Karpas-422 (cell line): ENCODE measurements at regions not wholly inside any gene's neighbourhood (a gene's known extent, or its start where the extent isn't known, plus 50 kb on each side); places are given as distances from the start of the nearest gene placed in this dataset.
A peak's percentile ranks its signal among the peaks of the same experiment; 100 is the strongest.

Experiments used
- DNase-seq: peaks from one replicate; pipeline ENCODE4 v3.0.0-alpha.2; 2015
- H2AFZ ChIP-seq: fragments of 200-600 bp; sonication (generic); 2 replicates; pipeline ENCODE4 v1.6.1; 2014; ENCODE audit warnings: antibody characterized with exemption, low read length, mixed read lengths
- H3K27ac ChIP-seq: fragments of 200-600 bp; sonication (generic); 2 replicates; pipeline ENCODE4 v1.5.1; 2014; ENCODE audit warnings: mild to moderate bottlenecking, low read length, moderate library complexity
- H3K27me3 ChIP-seq: fragments of 200-600 bp; sonication (generic); 2 replicates; pipeline ENCODE4 v1.6.1; 2014; ENCODE audit warnings: low read length, mixed read lengths
- H3K36me3 ChIP-seq: fragments of 200-600 bp; sonication (generic); 2 replicates; pipeline ENCODE4 v1.6.1; 2014; ENCODE audit warnings: low read length, mixed read lengths; ENCODE audit not compliant: insufficient read depth
- H3K4me1 ChIP-seq: fragments of 200-600 bp; sonication (generic); 2 replicates; pipeline ENCODE4 v1.6.1; 2014; ENCODE audit warnings: mild to moderate bottlenecking, low read length, mixed read lengths
- H3K4me2 ChIP-seq: fragments of 200-600 bp; sonication (generic); 2 replicates; pipeline ENCODE4 v1.6.1; 2014; ENCODE audit warnings: low read length, low read depth, mild to moderate bottlenecking; ENCODE audit not compliant: poor library complexity, severe bottlenecking
- H3K4me3 ChIP-seq: fragments of 200-600 bp; sonication (generic); 2 replicates; pipeline ENCODE4 v1.5.1; 2014; ENCODE audit warnings: mild to moderate bottlenecking, antibody characterized with exemption, low read length, mixed read lengths
- H3K79me2 ChIP-seq: fragments of 200-600 bp; sonication (generic); 2 replicates; pipeline ENCODE4 v1.6.1; 2014; ENCODE audit warnings: mild to moderate bottlenecking, low read length, mixed read lengths
- H3K9ac ChIP-seq: fragments of 200-600 bp; sonication (generic); 2 replicates; pipeline ENCODE4 v1.6.0; 2014; ENCODE audit warnings: low read length
- H3K9me2 ChIP-seq: fragments of 200-600 bp; sonication (generic), shearing (Covaris generic); replicated peaks from 2 replicates; pipeline ENCODE4 v1.6.0; 2014; ENCODE audit warnings: mild to moderate bottlenecking, low read length, moderate library complexity; ENCODE audit not compliant: insufficient read depth
- H3K9me3 ChIP-seq: fragments of 300-700, 200-600 bp; sonication (generic); 2 replicates; pipeline ENCODE4 v1.6.1; 2014; ENCODE audit warnings: low read length, mixed read lengths
- H4K20me1 ChIP-seq: fragments of 200-600 bp; sonication (generic); 2 replicates; pipeline ENCODE4 v1.6.1; 2014; ENCODE audit warnings: mild to moderate bottlenecking, antibody characterized with exemption, low read length, low read depth; ENCODE audit not compliant: insufficient read depth

DNA sequence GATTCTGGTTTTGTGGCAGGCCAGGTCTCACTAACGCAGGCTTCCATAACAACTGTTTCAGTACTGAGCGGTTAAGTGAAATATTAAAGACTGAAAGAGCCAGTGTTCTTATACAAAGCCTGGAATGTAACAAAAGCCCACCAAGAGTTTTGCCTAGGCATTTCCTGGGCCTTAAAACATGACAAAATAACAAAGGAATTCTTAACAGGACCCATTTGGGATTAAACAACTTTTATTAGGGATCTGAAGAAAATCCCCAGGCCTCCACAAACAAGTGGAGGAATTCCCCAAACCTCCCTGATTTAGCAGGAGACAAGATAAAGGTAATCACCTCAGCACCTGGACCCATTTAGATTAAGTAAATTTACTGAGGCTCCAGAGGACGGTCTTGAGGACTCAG is 799.7 kb upstream of the SPRY2 start:
- Histone ChIP-seq H2AFZ (no peak overlapping the region), H3K4me2 (no peak overlapping the region), H3K9me3 (peaks cover 10% of the 10 kb centered on the region)

DNA sequence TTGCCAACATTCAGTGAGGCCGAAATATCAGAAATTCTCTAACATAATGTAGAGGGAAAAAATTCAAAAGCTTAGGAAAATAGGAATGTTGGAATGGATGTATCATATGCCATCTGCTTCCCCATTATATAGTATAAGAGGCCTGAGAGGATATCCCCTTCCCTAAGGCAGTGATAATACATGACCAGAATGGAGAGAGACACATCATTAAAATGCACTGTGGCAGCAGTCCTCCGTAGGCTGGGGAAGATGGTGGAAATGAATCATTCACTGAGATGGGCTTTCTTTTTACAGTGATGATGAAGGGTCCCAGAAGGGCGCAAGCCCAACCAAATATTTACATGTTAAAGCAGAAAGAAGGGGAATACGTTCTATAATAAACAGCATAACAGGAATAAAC is 799.1 kb upstream of the SPRY2 start:
- Histone ChIP-seq H3K4me3 (no peak overlapping the region), H3K4me1 (no peaks in the 10 kb centered on the region), H2AFZ (no peak overlapping the region), H3K9me3 (peaks cover 10% of the 10 kb centered on the region), H3K27me3 (no peaks in the 10 kb centered on the region), H4K20me1 (no peaks in the 10 kb centered on the region), H3K4me2 (no peak overlapping the region), H3K79me2 (no peaks in the 10 kb centered on the region), H3K9me2 (no peaks in the 10 kb centered on the region), H3K9ac (no peak overlapping the region), H3K27ac (no peak overlapping the region), H3K36me3 (no peaks in the 10 kb centered on the region)
- DNase-seq, result no peak

More for the DNA sequence above, 799.7 kb upstream of the SPRY2 start:
- H4K20me1 ChIP-seq, result no peaks in the 10 kb centered on the region
- H3K4me3 ChIP-seq, result no peak overlapping the region
- no peaks in the 10 kb centered on the region for H3K4me1 ChIP-seq
- H3K27ac ChIP-seq, result no peak overlapping the region
- no peaks in the 10 kb centered on the region for H3K36me3 ChIP-seq
- no peaks in the 10 kb centered on the region for H3K9me2 ChIP-seq
- no peaks in the 10 kb centered on the region for H3K79me2 ChIP-seq
- no peak overlapping the region for H3K9ac ChIP-seq
- DNase-seq, result no peak
- H3K27me3 ChIP-seq, result no peaks in the 10 kb centered on the region

DNA sequence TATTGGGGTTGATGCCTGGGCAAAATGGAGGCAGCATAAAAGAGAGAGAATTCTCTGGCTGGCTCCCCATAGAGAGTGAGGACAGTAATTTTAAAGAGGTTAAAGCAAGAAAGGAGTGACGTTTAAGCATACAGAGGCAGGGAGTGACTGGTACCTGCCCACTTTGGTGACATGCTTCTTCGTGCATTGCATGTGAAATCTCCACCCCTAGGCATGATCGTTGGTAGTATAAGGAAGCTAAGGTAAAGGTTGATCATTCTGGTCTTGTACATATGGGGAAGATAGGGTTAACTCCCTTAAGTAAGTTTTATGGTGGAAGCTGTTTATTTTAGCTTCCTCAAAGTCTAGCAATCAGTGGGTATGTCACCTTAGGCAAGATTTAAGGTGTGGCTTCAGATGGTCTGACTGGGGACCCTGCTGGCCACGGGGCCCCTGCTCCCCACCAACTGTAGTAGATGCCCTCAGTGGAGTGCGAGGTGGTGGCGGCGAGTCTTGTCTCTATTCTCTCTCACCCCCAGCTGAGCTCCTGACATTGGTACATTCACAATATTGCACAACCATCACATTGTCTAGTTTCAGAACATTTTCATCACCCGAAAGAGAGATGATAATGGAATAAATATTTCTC is 797.5 kb upstream of the SPRY2 start:
- no peak overlapping the region for H3K9ac ChIP-seq
- no peaks in the 10 kb centered on the region for H3K9me2 ChIP-seq

DNA sequence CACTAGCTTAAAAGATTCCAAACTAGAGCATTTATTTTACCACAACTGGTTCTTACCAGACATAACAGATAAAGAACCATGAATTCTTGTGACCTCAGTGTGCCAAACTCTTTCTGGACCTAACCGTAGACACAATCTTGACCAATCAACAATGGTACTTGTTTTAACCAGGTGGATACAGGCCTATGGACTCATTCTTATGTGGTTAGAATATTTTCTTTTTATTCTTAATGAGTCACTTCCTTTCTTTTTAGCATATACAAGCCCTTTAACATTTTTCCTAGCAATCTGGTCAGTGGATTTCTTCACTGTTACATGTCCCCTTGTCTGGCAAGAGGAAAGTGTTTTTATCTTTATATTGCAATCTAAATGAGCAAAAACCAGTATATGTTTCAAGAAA is 792.1 kb upstream of the SPRY2 start:
- H3K36me3 ChIP-seq, result no peaks in the 10 kb centered on the region
- peaks cover 12% of the 10 kb centered on the region; the same call in 1 of the 2 replicates for H3K9me3 ChIP-seq
- no peak overlapping the region for H3K4me2 ChIP-seq
- H3K9ac ChIP-seq, result no peak overlapping the region
- no peak overlapping the region for H3K4me3 ChIP-seq
- no peak overlapping the region for H2AFZ ChIP-seq
- H3K27ac ChIP-seq, result no peak overlapping the region
- H4K20me1 ChIP-seq, result no peaks in the 10 kb centered on the region
- no peaks in the 10 kb centered on the region for H3K9me2 ChIP-seq
- H3K27me3 ChIP-seq, result no peaks in the 10 kb centered on the region
- no peak for DNase-seq
- no peaks in the 10 kb centered on the region for H3K4me1 ChIP-seq
- no peaks in the 10 kb centered on the region for H3K79me2 ChIP-seq

More for the DNA sequence above, 797.5 kb upstream of the SPRY2 start:
- Histone ChIP-seq H3K27me3 (no peaks in the 10 kb centered on the region), H3K79me2 (no peaks in the 10 kb centered on the region), H3K36me3 (no peaks in the 10 kb centered on the region), H3K4me2 (no peak overlapping the region), H3K4me1 (no peaks in the 10 kb centered on the region), H4K20me1 (no peaks in the 10 kb centered on the region), H3K27ac (no peak overlapping the region), H2AFZ (no peak overlapping the region), H3K4me3 (no peak overlapping the region), H3K9me3 (peaks cover 3% of the 10 kb centered on the region)
- no peak for DNase-seq

DNA sequence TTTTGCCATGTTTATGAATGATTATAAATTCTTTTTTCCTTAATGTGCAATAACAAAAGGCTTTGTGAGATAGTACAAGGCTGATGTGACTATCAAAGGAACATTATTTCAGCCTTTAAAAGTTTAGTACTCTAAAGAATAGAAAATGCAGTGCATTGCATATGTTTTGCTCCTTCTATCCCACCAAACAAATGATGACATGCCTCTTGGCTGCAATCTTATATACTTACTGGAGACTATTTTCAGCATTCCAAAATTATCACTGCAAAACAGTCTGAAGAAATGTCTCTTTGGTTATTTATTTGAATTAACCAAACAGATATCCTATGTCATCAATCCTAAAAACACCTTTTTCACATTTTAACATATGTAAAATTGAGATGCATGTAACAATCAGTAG is 776.5 kb upstream of the SPRY2 start:
- H3K9me2 ChIP-seq, result no peaks in the 10 kb centered on the region
- no peak overlapping the region for H3K4me3 ChIP-seq
- H3K4me1 ChIP-seq, result no peaks in the 10 kb centered on the region
- DNase-seq, result no peak
- H3K4me2 ChIP-seq, result no peak overlapping the region
- no peaks in the 10 kb centered on the region for H4K20me1 ChIP-seq
- no peaks in the 10 kb centered on the region for H3K79me2 ChIP-seq
- no peak overlapping the region for H3K27ac ChIP-seq
- H2AFZ ChIP-seq, result no peak overlapping the region
- H3K9ac ChIP-seq, result no peak overlapping the region
- H3K9me3 ChIP-seq, result peaks cover 12% of the 10 kb centered on the region; the same call in 1 of the 2 replicates
- H3K27me3 ChIP-seq, result no peaks in the 10 kb centered on the region
- no peaks in the 10 kb centered on the region for H3K36me3 ChIP-seq

DNA sequence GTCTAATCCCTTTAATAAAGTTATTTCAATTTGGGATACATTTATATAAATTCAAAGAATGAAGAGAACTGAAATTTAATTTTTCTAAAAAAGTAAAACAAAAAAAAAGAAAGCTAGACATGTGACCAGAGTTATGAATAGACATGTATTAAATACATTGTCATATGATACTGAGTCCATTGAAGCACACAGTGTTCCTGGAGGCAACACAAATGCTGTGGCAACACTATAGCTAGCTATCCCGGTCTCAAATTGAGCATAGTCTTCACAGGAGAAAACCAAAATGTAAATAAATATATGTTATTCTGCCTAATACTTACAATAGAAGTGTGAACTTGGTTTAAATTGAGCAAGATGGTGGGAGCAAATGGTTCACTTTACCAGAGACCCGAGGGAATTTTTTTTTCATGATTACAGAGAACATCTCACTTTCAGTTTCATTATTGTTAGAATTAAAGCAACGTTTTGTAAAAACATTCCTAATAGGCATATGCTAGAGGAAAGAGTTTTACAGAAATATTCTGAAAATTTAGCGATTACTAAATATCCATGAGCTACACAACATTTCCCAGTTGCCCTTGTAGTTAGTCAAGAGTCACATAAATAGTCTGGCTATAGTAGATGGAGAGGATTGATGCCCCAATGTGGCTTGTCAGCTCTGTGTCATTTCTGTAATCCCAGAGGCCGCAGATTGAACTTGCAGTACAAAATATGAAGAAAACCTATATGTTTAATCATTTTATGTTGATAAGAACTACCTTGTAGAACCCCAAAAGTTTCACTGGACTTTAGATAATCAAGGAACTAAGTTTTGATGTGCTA is 775.7 kb upstream of the SPRY2 start:
- no peak overlapping the region for H3K4me3 ChIP-seq
- no peaks in the 10 kb centered on the region for H3K9me2 ChIP-seq
- no peaks in the 10 kb centered on the region for H3K36me3 ChIP-seq
- H3K9me3 ChIP-seq, result peaks cover 6% of the 10 kb centered on the region; the same call in 1 of the 2 replicates
- H4K20me1 ChIP-seq, result no peaks in the 10 kb centered on the region
- no peaks in the 10 kb centered on the region for H3K79me2 ChIP-seq
- H3K27ac ChIP-seq, result no peak overlapping the region
- no peak for DNase-seq
- H3K9ac ChIP-seq, result no peak overlapping the region
- no peak overlapping the region for H2AFZ ChIP-seq
- no peaks in the 10 kb centered on the region for H3K27me3 ChIP-seq
- peak overlapping the region; percentile 22 for H3K4me2 ChIP-seq
- H3K4me1 ChIP-seq, result no peaks in the 10 kb centered on the region

DNA sequence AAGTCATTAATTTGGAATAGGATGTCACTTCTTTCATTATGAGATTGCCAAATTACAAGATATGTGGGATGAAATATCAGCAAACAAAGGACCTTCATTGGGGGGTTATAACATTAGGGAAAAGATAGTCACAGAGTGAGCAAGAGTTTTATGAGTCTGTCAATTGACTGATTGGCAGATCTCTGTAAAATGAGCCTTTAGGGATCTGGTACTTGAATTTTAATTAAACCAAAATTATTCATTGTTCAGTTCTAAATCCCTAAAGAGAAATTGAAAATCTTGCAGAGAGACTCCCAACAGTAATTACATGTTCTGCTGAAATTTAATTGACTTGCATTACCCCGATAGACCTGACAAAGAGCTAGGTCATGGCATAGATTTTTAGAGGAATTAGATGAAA is 768.1 kb upstream of the SPRY2 start:
- Histone ChIP-seq H3K4me1 (no peaks in the 10 kb centered on the region), H3K79me2 (no peaks in the 10 kb centered on the region), H3K27me3 (no peaks in the 10 kb centered on the region), H3K36me3 (no peaks in the 10 kb centered on the region), H3K4me3 (no peak overlapping the region), H4K20me1 (no peaks in the 10 kb centered on the region), H3K9ac (no peak overlapping the region), H3K27ac (no peak overlapping the region), H2AFZ (no peak overlapping the region), H3K9me2 (no peaks in the 10 kb centered on the region), H3K9me3 (peaks cover 13% of the 10 kb centered on the region; the same call in 1 of the 2 replicates), H3K4me2 (no peak overlapping the region)
- DNase-seq, result no peak

DNA sequence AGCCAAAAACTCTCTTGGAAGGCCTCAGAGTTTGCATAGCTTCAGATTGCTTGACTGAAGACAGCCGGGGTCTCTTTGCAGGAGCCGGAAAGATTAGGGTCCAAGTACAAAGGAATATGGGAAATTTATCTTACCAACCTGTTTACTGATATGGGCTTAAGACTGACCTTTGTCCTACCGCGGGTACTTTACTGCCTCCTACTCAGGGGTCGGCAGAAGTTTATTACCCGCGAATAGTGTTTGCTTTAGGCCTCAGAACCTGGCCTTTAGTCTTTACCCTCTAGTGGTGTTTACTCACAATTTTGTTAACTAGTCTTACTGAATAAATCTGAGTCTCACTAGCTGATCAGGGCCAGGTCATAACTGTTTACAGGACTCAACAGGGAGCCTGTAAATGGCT is 765.4 kb upstream of the SPRY2 start:
- no peaks in the 10 kb centered on the region for H3K9me2 ChIP-seq
- H3K27me3 ChIP-seq, result no peaks in the 10 kb centered on the region
- H3K9ac ChIP-seq, result no peak overlapping the region
- H3K27ac ChIP-seq, result no peak overlapping the region
- peaks cover 18% of the 10 kb centered on the region; the same call in 1 of the 2 replicates for H3K9me3 ChIP-seq
- H3K79me2 ChIP-seq, result no peaks in the 10 kb centered on the region
- no peak overlapping the region for H2AFZ ChIP-seq
- no peaks in the 10 kb centered on the region for H3K4me1 ChIP-seq
- no peak overlapping the region for H3K4me3 ChIP-seq
- no peaks in the 10 kb centered on the region for H4K20me1 ChIP-seq
- no peaks in the 10 kb centered on the region for H3K36me3 ChIP-seq
- DNase-seq, result no peak
- H3K4me2 ChIP-seq, result no peak overlapping the region
